Bronchial epithelial cell (primary cell): ENCODE measurements at regions not wholly inside any gene's neighbourhood (a gene's known extent, or its start where the extent isn't known, plus 50 kb on each side); places are given as distances from the start of the nearest gene placed in this dataset.
"Not testable (repeated sequence)": the region's sequence is repeated elsewhere in the genome, so short reads cannot be mapped to it uniquely, and the experiment has no call there.

ENCODE experiments used
- DNase-seq: peaks from one replicate; pipeline ENCODE4 v3.0.0-alpha.2; 2010; ENCODE audit warnings: low read depth
- FAIRE-seq: peaks from 2 replicates; lab custom pipeline; 2011; peaks lifted over from hg19 to GRCh38; lab: Jason Lieb, UNC
- H3K27me3 ChIP-seq: 2 replicates; pipeline ENCODE4 v1.5.1; 2011; ENCODE audit warnings: low read length; ENCODE audit not compliant: control insufficient read depth, insufficient read depth
- H3K36me3 ChIP-seq: 2 replicates; pipeline ENCODE4 v1.5.1; 2011; ENCODE audit warnings: low read length; ENCODE audit not compliant: control insufficient read depth, insufficient read depth
- H3K4me3 ChIP-seq: 2 replicates; pipeline ENCODE4 v1.5.1; 2011; ENCODE audit warnings: mild to moderate bottlenecking, low read depth, low read length, control low read depth
- TF ChIP-seq, protein P1 (sequence below): IDR thresholded peaks from 2 replicates; pipeline ENCODE4 v1.5.1; 2011; ENCODE audit warnings: mild to moderate bottlenecking, moderate library complexity, low read length, control low read depth, inconsistent platforms; ENCODE audit not compliant: insufficient read depth, severe bottlenecking

DNA sequence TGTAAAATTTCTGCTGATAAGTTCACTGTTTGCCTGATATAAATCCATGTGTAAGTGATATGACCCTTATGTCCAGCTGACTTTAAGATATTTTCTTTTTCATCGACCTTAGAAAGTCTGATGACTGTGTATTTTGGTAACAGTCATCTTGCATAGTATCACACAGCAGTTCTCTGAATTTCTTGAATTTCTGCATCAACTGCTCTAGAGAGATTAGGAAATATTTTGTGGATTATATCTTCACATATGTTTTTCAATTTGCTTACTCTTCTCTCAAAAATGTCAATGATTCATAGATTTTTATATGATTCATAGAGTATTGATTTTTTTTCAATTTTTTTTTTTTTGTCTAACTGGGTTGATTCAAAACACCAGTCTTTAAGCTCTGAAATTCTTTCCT, 945.3 kb downstream of the TRIB2 start:
- FAIRE-seq (no peak), DNase-seq (peak; percentile 69)
- no peak overlapping the region for H3K4me3 ChIP-seq
- TF ChIP-seq, protein P1, sequence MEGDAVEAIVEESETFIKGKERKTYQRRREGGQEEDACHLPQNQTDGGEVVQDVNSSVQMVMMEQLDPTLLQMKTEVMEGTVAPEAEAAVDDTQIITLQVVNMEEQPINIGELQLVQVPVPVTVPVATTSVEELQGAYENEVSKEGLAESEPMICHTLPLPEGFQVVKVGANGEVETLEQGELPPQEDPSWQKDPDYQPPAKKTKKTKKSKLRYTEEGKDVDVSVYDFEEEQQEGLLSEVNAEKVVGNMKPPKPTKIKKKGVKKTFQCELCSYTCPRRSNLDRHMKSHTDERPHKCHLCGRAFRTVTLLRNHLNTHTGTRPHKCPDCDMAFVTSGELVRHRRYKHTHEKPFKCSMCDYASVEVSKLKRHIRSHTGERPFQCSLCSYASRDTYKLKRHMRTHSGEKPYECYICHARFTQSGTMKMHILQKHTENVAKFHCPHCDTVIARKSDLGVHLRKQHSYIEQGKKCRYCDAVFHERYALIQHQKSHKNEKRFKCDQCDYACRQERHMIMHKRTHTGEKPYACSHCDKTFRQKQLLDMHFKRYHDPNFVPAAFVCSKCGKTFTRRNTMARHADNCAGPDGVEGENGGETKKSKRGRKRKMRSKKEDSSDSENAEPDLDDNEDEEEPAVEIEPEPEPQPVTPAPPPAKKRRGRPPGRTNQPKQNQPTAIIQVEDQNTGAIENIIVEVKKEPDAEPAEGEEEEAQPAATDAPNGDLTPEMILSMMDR = no peak
- H3K27me3 ChIP-seq = no peaks in the 10 kb centered on the region
- H3K36me3 ChIP-seq = no peaks in the 10 kb centered on the region

DNA sequence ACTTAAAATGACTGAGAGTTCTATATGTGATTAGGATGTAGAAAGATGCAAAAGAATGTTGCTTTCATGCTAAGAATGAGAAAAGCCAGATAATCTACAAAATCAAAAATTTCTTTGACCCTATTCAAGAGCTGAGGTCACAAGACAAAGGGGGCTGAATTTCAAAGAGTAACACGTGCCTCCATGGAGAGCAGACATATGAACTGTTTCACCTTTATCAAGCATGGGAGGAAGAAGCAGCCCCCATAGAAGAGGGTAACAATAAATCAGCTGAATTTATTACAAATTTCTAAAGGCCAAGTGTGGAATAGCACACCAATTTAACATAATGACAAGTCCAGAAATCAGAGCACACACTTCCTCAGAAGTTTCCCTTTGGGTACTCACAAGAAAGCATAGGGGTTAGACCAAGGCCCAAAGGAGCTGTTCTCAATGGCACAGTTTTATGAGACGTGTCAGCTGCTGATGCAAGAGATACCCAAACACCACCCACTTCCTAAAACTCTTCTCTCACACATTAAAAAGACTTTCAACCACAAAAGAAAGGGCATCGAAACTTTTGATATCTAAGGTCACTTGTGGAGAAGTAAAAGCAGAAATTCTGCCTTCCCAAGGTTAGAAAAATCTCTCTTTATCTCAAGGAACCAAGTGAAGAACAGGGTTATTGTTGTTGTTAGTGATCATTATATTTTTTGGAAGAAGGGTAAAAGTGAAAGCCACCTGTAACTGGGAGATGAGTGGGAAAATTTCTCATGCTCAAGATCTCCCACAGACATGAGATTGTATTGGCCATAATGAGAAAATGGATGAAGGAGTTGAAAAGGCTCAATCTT, 950.1 kb downstream of the TRIB2 start:
- no peaks in the 10 kb centered on the region for H3K36me3 ChIP-seq
- no peaks in the 10 kb centered on the region for H3K27me3 ChIP-seq
- DNase-seq (no peak), FAIRE-seq (no peak)
- no peak overlapping the region for H3K4me3 ChIP-seq
- TF ChIP-seq, protein P1 = no peak

DNA sequence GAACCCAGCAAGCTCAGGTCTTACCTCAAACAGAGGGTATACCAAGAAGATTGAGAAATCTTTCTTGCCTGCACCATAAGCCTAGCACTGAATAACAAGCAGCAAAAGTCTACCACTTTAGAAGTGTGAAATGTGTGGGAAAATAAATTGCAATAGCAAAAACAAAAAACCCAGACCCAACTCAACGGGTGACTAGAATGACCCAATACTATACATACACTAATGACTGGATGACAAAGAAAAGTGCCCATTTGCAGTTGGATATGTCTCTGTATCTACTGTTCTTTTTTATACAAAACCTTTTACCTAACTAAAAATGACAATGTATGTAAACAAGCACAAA, 950.6 kb downstream of the TRIB2 start:
- TF ChIP-seq, protein P1 = no peak
- no peak overlapping the region for H3K4me3 ChIP-seq
- no peaks in the 10 kb centered on the region for H3K36me3 ChIP-seq
- FAIRE-seq = no peak
- H3K27me3 ChIP-seq = no peaks in the 10 kb centered on the region
- DNase-seq = no peak

DNA sequence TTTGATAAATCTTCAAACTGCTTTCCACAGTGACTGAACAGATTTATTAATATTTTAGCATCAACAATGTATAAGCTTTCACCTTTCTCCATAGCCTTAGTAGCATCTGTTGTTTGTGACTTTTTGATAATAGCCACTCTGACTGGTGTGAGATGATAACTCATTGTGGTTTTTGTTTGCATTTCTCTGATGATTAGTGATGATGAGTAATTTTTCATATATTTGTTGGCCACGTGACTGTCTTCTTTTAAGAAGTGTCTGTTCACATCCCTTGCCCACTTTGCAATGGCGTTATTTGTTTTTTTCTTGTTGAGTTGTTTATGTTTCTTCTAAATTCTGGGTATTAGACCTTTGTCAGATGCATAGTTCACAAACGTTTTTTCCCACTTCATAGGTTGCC, 952.9 kb downstream of the TRIB2 start:
- DNase-seq (peak; percentile 78), FAIRE-seq (no peak)
- H3K36me3 ChIP-seq = no peaks in the 10 kb centered on the region
- TF ChIP-seq, protein P1 = no peak
- no peak overlapping the region for H3K4me3 ChIP-seq
- no peaks in the 10 kb centered on the region for H3K27me3 ChIP-seq

DNA sequence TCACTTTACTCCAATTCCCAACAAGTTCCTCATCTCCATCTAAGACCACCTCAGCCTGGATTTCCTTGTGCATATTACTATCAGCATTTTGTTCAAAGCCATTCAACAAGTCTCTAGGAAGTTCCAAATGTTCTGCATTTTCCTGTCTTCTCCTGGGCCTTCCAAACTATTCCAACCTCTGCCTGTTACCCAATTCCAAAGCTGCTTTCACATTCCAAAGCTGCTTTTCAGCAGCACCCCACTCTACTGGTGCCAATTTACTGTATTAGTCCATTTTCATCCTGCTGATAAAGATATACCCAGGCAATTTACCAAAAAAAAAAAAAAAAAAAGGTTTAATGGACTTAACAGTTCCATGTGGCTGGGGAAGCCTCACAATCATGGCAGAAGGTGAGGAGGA, 957.1 kb downstream of the TRIB2 start:
- not testable (repeated sequence) for DNase-seq, FAIRE-seq, H3K27me3 ChIP-seq, H3K36me3 ChIP-seq, H3K4me3 ChIP-seq

DNA sequence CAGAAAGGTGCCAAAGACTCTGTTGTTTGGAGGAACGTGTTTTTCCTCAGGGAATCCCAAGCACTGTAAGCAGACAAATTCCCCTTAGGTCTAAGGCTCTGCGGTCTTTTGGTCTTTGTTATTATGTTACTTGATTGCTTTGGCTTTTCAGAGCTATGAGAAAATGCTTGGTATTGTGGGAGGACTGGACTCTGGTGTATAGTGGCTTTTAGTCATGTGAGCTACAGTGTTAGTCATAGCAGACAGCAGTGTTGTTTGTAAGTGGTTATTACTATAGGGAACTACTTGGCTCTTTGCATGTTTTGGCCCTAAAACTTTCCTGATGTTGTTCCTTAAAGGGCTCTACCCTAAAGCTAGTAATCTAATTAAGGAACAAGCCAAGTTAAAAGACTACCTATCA, 956.2 kb upstream of the LRATD1 start:
- DNase-seq (peak; percentile 66), FAIRE-seq (no peak)
- TF ChIP-seq, protein P1 = no peak
- no peaks in the 10 kb centered on the region for H3K27me3 ChIP-seq
- no peak overlapping the region for H3K4me3 ChIP-seq
- no peaks in the 10 kb centered on the region for H3K36me3 ChIP-seq
